ENCODE measurements at regions not wholly inside any gene's neighbourhood (a gene's known extent, or its start where the extent isn't known, plus 50 kb on each side); places are given as distances from the start of the nearest gene placed in this dataset.

DNA sequence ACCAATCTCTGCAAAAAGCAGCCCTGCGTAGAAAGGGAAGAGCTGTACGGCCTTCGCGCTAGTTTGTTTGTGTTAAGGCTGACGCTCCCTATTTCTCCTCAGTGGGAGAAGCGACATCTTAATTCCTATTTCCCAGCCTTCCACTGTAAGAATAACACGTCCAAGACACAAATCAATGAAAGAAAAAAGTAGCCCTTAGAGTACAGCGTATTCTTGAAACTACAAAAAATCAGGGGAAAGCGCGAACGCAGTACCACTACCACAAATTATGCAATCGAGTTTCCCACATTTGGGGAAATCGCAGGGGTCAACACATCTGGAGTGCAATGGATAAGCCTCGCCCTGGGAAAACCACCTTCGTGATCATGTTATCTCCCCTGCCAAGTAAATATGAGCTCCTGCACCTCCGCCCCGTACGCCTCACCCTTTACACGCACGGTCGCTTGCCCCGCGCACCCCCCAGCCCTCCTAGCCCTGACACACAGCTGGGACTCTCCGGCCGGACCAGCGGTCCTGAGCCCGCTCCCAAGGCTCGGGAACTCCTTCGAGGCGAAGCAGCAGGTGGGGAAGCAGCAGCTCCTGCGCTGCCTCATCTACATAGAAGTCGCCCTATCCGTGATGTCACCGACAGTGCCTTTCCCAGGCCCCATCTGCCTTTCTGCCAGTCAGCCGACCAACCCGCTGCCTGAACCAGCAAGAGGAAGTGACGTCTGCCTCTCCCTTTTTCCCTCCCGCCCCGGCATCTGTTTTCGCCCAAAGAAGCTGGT lies 94.7 kb downstream of the PPIAL4G start (continued):
- TF ChIP-seq E2F3 (CRISPR knock-in tag; IDR thresholded peaks at IDR 0.05): no peak; the same call in 1 of the 2 replicates
- TF ChIP-seq PPARD (CRISPR knock-in tag; IDR thresholded peaks at IDR 0.05): no peak
- TF ChIP-seq, protein P1, sequence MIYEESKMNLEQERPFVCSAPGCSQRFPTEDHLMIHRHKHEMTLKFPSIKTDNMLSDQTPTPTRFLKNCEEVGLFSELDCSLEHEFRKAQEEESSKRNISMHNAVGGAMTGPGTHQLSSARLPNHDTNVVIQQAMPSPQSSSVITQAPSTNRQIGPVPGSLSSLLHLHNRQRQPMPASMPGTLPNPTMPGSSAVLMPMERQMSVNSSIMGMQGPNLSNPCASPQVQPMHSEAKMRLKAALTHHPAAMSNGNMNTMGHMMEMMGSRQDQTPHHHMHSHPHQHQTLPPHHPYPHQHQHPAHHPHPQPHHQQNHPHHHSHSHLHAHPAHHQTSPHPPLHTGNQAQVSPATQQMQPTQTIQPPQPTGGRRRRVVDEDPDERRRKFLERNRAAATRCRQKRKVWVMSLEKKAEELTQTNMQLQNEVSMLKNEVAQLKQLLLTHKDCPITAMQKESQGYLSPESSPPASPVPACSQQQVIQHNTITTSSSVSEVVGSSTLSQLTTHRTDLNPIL (CRISPR knock-in tag; IDR thresholded peaks at IDR 0.05): no peak
- TF ChIP-seq, protein P2, sequence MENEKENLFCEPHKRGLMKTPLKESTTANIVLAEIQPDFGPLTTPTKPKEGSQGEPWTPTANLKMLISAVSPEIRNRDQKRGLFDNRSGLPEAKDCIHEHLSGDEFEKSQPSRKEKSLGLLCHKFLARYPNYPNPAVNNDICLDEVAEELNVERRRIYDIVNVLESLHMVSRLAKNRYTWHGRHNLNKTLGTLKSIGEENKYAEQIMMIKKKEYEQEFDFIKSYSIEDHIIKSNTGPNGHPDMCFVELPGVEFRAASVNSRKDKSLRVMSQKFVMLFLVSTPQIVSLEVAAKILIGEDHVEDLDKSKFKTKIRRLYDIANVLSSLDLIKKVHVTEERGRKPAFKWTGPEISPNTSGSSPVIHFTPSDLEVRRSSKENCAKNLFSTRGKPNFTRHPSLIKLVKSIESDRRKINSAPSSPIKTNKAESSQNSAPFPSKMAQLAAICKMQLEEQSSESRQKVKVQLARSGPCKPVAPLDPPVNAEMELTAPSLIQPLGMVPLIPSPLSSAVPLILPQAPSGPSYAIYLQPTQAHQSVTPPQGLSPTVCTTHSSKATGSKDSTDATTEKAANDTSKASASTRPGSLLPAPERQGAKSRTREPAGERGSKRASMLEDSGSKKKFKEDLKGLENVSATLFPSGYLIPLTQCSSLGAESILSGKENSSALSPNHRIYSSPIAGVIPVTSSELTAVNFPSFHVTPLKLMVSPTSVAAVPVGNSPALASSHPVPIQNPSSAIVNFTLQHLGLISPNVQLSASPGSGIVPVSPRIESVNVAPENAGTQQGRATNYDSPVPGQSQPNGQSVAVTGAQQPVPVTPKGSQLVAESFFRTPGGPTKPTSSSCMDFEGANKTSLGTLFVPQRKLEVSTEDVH (IDR thresholded peaks at IDR 0.05; ENCODE audit: low read depth, partially characterized antibody): no peak
- TF ChIP-seq NFRKB (IDR thresholded peaks at IDR 0.05; ENCODE audit: low read depth): no peak
- TF ChIP-seq, protein P3, sequence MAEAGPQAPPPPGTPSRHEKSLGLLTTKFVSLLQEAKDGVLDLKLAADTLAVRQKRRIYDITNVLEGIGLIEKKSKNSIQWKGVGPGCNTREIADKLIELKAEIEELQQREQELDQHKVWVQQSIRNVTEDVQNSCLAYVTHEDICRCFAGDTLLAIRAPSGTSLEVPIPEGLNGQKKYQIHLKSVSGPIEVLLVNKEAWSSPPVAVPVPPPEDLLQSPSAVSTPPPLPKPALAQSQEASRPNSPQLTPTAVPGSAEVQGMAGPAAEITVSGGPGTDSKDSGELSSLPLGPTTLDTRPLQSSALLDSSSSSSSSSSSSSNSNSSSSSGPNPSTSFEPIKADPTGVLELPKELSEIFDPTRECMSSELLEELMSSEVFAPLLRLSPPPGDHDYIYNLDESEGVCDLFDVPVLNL (CRISPR knock-in tag; IDR thresholded peaks at IDR 0.05; ENCODE audit: low read depth): no peak
- no peak for TF ChIP-seq SIRT6 (IDR thresholded peaks at IDR 0.05; ENCODE audit: low read depth, low read length)
- no peak; the same call in 1 of the 2 replicates for TF ChIP-seq GATAD2B (IDR thresholded peaks at IDR 0.05; ENCODE audit: borderline replicate concordance)
- TF ChIP-seq FOXK1 (CRISPR knock-in tag; IDR thresholded peaks at IDR 0.05; ENCODE audit: borderline replicate concordance): no peak
- peak; percentile 23; the same call in 1 of the 2 replicates for TF ChIP-seq ZFP30 (CRISPR knock-in tag; IDR thresholded peaks at IDR 0.05; ENCODE audit: borderline replicate concordance)
- TF ChIP-seq RB1 (IDR thresholded peaks at IDR 0.05; ENCODE audit: low read depth): no peak; the same call in 1 of the 2 replicates
- peak; percentile 55 to 73 for TF ChIP-seq MAZ (CRISPR knock-in tag; conservative IDR thresholded peaks at IDR 0.05 in 1 of 2, IDR thresholded peaks at IDR 0.05 in 1 of 2)
- TF ChIP-seq GABPA (tag; conservative IDR thresholded peaks at IDR 0.05; ENCODE audit: low read depth): peak; percentile 93
- TF ChIP-seq, protein P4, sequence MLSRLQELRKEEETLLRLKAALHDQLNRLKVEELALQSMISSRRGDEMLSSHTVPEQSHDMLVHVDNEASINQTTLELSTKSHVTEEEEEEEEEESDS (CRISPR knock-in tag; IDR thresholded peaks at IDR 0.05): peak; percentile 90
- TF ChIP-seq HNRNPUL1 (IDR thresholded peaks at IDR 0.05; ENCODE audit: low read length): peak; percentile 60; the same call in 1 of the 2 replicates
- no peak; the same call in 1 of the 2 replicates for TF ChIP-seq EHMT2 (IDR thresholded peaks at IDR 0.05)
- peak; percentile 44 for TF ChIP-seq ZEB2 (IDR thresholded peaks at IDR 0.05)
- TF ChIP-seq ZNF696 (CRISPR knock-in tag; conservative IDR thresholded peaks at IDR 0.05): peak; percentile 91
- TF ChIP-seq MAFK (IDR thresholded peaks at IDR 0.05; ENCODE audit: low read length): no peak
- no peak for TF ChIP-seq MCM7 (IDR thresholded peaks at IDR 0.05)
- TF ChIP-seq, protein P5, sequence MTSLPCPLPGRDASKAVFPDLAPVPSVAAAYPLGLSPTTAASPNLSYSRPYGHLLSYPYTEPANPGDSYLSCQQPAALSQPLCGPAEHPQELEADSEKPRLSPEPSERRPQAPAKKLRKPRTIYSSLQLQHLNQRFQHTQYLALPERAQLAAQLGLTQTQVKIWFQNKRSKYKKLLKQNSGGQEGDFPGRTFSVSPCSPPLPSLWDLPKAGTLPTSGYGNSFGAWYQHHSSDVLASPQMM (CRISPR knock-in tag; IDR thresholded peaks at IDR 0.05): peak; percentile 83
- no peak for TF ChIP-seq ZNF12 (CRISPR knock-in tag; IDR thresholded peaks at IDR 0.05)

Data from K562 (cell line).